H1 (cell line): ENCODE measurements at regions not wholly inside any gene's neighbourhood (a gene's known extent, or its start where the extent isn't known, plus 50 kb on each side); places are given as distances from the start of the nearest gene placed in this dataset.

Source experiments
- CTCF ChIP-seq, 3 experiments: IDR thresholded peaks; 1 replicate in 2 of 3; 2 replicates in 1 of 3; pipeline versions ENCODE4 v1.5.1 to v1.6.1; 2011; ENCODE audit warnings: low read length in 3 of 3, mild to moderate bottlenecking in 3 of 3, inconsistent platforms in 2 of 3, low read depth in 1 of 3, moderate library complexity in 1 of 3; ENCODE audit not compliant: insufficient read depth in 1 of 3; ENCODE audit errors: control extremely low read depth in 1 of 3
- EP300 ChIP-seq, 2 experiments: IDR thresholded peaks; 1 replicate in 1 of 2; 2 replicates in 1 of 2; pipeline ENCODE4 v1.6.1; 2011 to 2012; ENCODE audit warnings: low read depth in 2 of 2, low read length in 2 of 2, mild to moderate bottlenecking in 2 of 2, borderline replicate concordance in 1 of 2, inconsistent platforms in 1 of 2, moderate library complexity in 1 of 2
- MAX ChIP-seq: IDR thresholded peaks from 2 replicates; pipeline ENCODE4 v1.6.1; 2012; ENCODE audit warnings: inconsistent platforms
- SP2 ChIP-seq: IDR thresholded peaks from 2 replicates; pipeline ENCODE4 v1.6.1; 2012; ENCODE audit warnings: mild to moderate bottlenecking, low read length, inconsistent platforms
- TEAD4 ChIP-seq: IDR thresholded peaks from 2 replicates; pipeline ENCODE4 v1.6.1; 2012; ENCODE audit warnings: low read depth, low read length, inconsistent platforms, mixed read lengths

- TF ChIP-seq SP2 (no peak), CTCF (IDR thresholded peaks at IDR 0.05; ENCODE audit: control extremely low read depth in 1 of 3, insufficient read depth in 1 of 3, low read depth in 1 of 3, low read length in 3 of 3) (no peak), MAX (no peak), EP300 (IDR thresholded peaks at IDR 0.05; ENCODE audit: borderline replicate concordance in 1 of 2, low read depth in 2 of 2, low read length in 2 of 2) (no peak), TEAD4 (no peak)
These were observed 1920.3 kb downstream of the SUCLG1 start for GRCh38 chr2:82538590-82539279.
